ENCODE measurements at regions not wholly inside any gene's neighbourhood (a gene's known extent, or its start where the extent isn't known, plus 50 kb on each side); places are given as distances from the start of the nearest gene placed in this dataset.

GRCh38 chr11:134916421-134917213, 504.6 kb upstream of the B3GAT1 start:
- in situ Hi-C loops (cut with MboI; ENCODE audit: low sequenced_read_pairs) = no loop called here
- Histone ChIP-seq H3K27me3 (ENCODE audit: low read depth) (peaks cover 3% of the 10 kb centered on the region), H3K9me3 (no peaks in the 10 kb centered on the region), H3K4me1 (no peaks in the 10 kb centered on the region), H3K4me3 (no peak overlapping the region), H3K36me3 (replicated peaks) (no peaks in the 10 kb centered on the region)
- no peak for DNase-seq (ENCODE audit: low spot score in 2 of 2)

DNA sequence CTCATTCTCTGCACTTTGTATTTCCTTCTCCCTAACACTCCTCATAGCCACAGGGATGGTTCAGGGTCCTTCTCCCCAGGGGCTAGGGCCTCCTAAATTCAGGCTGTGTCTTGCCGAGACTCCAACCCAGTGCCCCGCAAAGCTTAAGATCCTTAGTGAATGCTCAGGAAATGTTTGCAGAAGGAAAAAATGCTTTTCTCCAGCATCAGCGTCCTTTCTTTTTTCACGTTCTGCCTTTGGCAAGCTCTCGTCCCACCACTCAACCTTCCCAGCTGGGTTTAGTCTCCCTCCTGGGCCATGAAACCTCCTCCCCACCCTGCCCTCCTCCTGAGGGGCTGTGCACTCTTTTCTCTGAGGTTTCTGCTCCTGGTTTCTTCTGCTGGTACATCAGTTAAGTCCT, 503.8 kb upstream of the B3GAT1 start:
- DNase-seq (ENCODE audit: low spot score in 2 of 2) = no peak
- Histone ChIP-seq H3K36me3 (replicated peaks) (no peaks in the 10 kb centered on the region), H3K27me3 (ENCODE audit: low read depth) (peaks cover 3% of the 10 kb centered on the region), H3K9me3 (no peaks in the 10 kb centered on the region), H3K4me3 (no peak overlapping the region), H3K4me1 (no peaks in the 10 kb centered on the region)
- in situ Hi-C loops (cut with MboI; ENCODE audit: low sequenced_read_pairs) = no loop called here

DNA sequence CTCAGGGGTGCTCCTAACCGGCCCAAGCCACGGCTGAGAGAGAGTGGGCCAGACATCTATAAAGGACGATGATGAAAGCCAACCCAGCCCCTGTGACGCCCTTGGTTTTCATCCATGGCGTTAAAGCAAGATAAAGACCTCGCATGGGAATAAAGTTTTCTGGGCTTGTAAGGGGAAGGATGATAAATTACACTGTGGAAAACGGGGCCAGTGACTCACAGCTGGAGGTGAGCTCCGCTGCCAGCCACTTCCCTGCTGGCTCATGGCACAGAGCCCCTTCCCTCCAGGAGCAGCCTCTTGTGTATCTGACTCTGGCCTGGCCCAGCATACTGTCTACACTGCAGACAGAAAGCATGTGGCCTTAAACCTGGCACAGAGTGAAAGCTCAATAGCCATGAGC, 503.2 kb upstream of the B3GAT1 start:
- Histone ChIP-seq H3K36me3 (replicated peaks) (no peaks in the 10 kb centered on the region), H3K9me3 (no peaks in the 10 kb centered on the region), H3K4me1 (no peaks in the 10 kb centered on the region), H3K4me3 (no peak overlapping the region), H3K27me3 (ENCODE audit: low read depth) (peaks cover 3% of the 10 kb centered on the region)
- in situ Hi-C loops (cut with MboI; ENCODE audit: low sequenced_read_pairs) = no loop called here
- no peak for DNase-seq (ENCODE audit: low spot score in 2 of 2)

DNA sequence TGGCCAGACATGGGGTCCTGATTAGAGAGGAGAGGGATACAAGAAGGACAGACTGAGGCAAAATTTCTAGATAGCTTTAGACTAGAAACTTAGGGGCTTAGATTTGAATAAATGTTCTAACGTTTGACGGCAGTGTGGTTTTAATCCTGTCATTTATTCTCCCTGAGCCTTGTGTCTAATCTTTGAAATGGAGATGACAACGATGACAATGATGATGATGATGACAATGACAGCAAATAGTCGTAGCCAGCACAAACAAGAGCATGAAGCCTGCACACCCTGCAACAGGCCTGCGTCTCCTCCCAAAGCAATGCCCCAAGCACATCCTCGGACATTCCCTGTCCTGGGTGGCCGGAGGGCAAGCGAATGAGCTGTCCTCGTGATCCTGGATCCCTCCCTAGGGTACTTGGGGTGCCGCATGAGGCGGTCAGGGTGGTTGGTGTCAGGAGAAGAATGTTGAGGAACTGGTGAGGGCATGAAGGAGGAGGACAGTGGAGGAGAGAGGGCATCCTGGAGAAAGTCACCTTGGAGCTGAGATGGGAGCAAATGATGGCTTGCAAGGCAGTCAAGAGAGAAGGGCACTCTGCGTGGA, 502.1 kb upstream of the B3GAT1 start:
- H3K27me3 ChIP-seq (ENCODE audit: low read depth) = peaks cover 3% of the 10 kb centered on the region; the same call in 1 of the 2 replicates
- in situ Hi-C loops (cut with MboI; ENCODE audit: low sequenced_read_pairs) = no loop called here
- H3K36me3 ChIP-seq (replicated peaks) = no peaks in the 10 kb centered on the region
- H3K9me3 ChIP-seq = no peaks in the 10 kb centered on the region
- H3K4me1 ChIP-seq = no peaks in the 10 kb centered on the region
- no peak overlapping the region for H3K4me3 ChIP-seq
- no peak for DNase-seq (ENCODE audit: low spot score in 2 of 2)

- DNase-seq (ENCODE audit: low spot score in 2 of 2) = no peak
- peaks cover 3% of the 10 kb centered on the region; the same call in 1 of the 2 replicates for H3K27me3 ChIP-seq (ENCODE audit: low read depth)
- no peaks in the 10 kb centered on the region for H3K9me3 ChIP-seq
- in situ Hi-C loops (cut with MboI; ENCODE audit: low sequenced_read_pairs) = no loop called here
- no peaks in the 10 kb centered on the region for H3K4me1 ChIP-seq
- no peaks in the 10 kb centered on the region for H3K36me3 ChIP-seq (replicated peaks)
- H3K4me3 ChIP-seq = no peak overlapping the region
Measured at GRCh38 chr11:134913391-134913790, 501.3 kb upstream of the B3GAT1 start.

- H3K27me3 ChIP-seq (ENCODE audit: low read depth) = peaks cover 6% of the 10 kb centered on the region
- no peaks in the 10 kb centered on the region for H3K9me3 ChIP-seq
- in situ Hi-C loops (cut with MboI; ENCODE audit: low sequenced_read_pairs) = no loop called here
- no peak for DNase-seq (ENCODE audit: low spot score in 2 of 2)
- H3K4me3 ChIP-seq = no peak overlapping the region
- H3K36me3 ChIP-seq (replicated peaks) = no peaks in the 10 kb centered on the region
- H3K4me1 ChIP-seq = no peaks in the 10 kb centered on the region
Measured at GRCh38 chr11:134911514-134912180, 499.6 kb upstream of the B3GAT1 start.

DNA sequence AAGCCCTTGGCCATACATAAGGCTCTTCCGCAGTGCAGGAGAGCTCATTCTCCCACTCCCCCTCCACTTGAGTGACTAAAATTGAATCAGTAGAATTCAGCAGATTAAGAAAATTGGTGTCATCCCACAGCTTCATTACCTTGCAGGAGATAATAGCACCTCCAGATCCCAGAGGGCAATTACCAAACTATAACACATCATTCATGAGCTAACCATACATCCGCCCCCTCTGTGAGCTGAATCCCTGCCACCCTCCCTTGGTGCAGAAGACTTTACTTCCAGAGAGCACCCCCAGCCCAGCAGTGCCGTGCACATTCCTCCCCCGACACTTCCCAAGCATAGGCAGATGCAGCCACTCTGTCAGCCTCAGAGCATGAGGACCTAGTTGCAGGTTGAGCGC, 496.5 kb upstream of the B3GAT1 start:
- Histone ChIP-seq H3K9me3 (no peaks in the 10 kb centered on the region), H3K36me3 (replicated peaks) (no peaks in the 10 kb centered on the region), H3K4me1 (no peaks in the 10 kb centered on the region), H3K4me3 (no peak overlapping the region), H3K27me3 (ENCODE audit: low read depth) (peaks cover 12% of the 10 kb centered on the region)
- in situ Hi-C loops (cut with MboI; ENCODE audit: low sequenced_read_pairs) = no loop called here
- DNase-seq (ENCODE audit: low spot score in 2 of 2) = no peak

GRCh38 chr11:134907636-134908035, 495.6 kb upstream of the B3GAT1 start:
- no peaks in the 10 kb centered on the region for H3K36me3 ChIP-seq (replicated peaks)
- no peaks in the 10 kb centered on the region for H3K4me1 ChIP-seq
- in situ Hi-C loops (cut with MboI; ENCODE audit: low sequenced_read_pairs) = no loop called here
- H3K9me3 ChIP-seq = no peaks in the 10 kb centered on the region
- no peak for DNase-seq (ENCODE audit: low spot score in 2 of 2)
- no peak overlapping the region for H3K4me3 ChIP-seq
- H3K27me3 ChIP-seq (ENCODE audit: low read depth) = peaks cover 12% of the 10 kb centered on the region

DNA sequence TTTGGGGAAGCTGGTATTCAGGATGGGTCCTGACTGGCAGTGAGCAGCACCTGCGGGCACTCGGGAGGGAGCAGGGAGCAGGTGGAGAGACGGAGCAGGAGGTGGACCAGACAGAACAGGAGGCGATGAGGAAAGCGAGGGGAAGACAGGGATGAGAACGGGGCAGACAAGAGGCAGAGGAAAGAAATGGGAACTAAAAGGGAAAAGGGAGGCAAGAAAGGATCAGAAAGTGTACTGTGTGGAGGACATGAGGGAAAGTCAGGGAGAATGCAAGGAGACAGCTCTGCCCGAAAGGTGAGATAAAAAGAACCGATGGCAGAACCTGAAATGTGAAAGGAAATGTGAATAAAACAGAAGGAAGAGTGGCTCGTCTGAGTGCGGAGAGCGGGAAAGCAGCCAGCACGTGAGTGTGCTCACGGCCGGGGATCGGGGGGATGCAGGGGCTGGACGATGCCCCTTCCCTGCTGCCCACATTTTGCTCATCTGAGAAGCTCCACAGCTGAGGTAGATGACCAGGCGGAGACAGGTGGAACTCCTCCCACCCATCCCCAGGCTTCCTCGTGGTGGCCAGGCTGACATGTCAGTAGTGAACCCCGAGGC, 494.4 kb upstream of the B3GAT1 start:
- H3K27me3 ChIP-seq (ENCODE audit: low read depth) = peaks cover 12% of the 10 kb centered on the region

GRCh38 chr11:134905928-134906327, 493.9 kb upstream of the B3GAT1 start:
- H3K4me1 ChIP-seq = no peaks in the 10 kb centered on the region
- no peaks in the 10 kb centered on the region for H3K9me3 ChIP-seq
- no peaks in the 10 kb centered on the region for H3K36me3 ChIP-seq (replicated peaks)
- H3K4me3 ChIP-seq = no peak overlapping the region
- H3K27me3 ChIP-seq (ENCODE audit: low read depth) = peaks cover 12% of the 10 kb centered on the region
- DNase-seq (ENCODE audit: low spot score in 2 of 2) = no peak
- in situ Hi-C loops (cut with MboI; ENCODE audit: low sequenced_read_pairs) = no loop called here

More for the DNA sequence above, 494.4 kb upstream of the B3GAT1 start:
- Histone ChIP-seq H3K36me3 (replicated peaks) (no peaks in the 10 kb centered on the region), H3K4me3 (no peak overlapping the region), H3K4me1 (no peaks in the 10 kb centered on the region), H3K9me3 (no peaks in the 10 kb centered on the region)
- in situ Hi-C loops (cut with MboI; ENCODE audit: low sequenced_read_pairs) = no loop called here
- no peak for DNase-seq (ENCODE audit: low spot score in 2 of 2)

- in situ Hi-C loops (cut with MboI; ENCODE audit: low sequenced_read_pairs) = no loop called here
- H3K27me3 ChIP-seq (ENCODE audit: low read depth) = peaks cover 12% of the 10 kb centered on the region
- DNase-seq (ENCODE audit: low spot score in 2 of 2) = no peak
- no peaks in the 10 kb centered on the region for H3K9me3 ChIP-seq
- H3K4me3 ChIP-seq = no peak overlapping the region
- H3K36me3 ChIP-seq (replicated peaks) = no peaks in the 10 kb centered on the region
- no peaks in the 10 kb centered on the region for H3K4me1 ChIP-seq
Measured at GRCh38 chr11:134905517-134905916, 493.5 kb upstream of the B3GAT1 start.

GRCh38 chr11:134904103-134904790, 492.2 kb upstream of the B3GAT1 start:
- Histone ChIP-seq H3K27me3 (ENCODE audit: low read depth) (peaks cover 9% of the 10 kb centered on the region), H3K36me3 (replicated peaks) (no peaks in the 10 kb centered on the region), H3K4me1 (no peaks in the 10 kb centered on the region), H3K4me3 (no peak overlapping the region), H3K9me3 (no peaks in the 10 kb centered on the region)
- DNase-seq (ENCODE audit: low spot score in 2 of 2) = no peak
- in situ Hi-C loops (cut with MboI; ENCODE audit: low sequenced_read_pairs) = no loop called here
